ENCODE measurements at regions not wholly inside any gene's neighbourhood (a gene's known extent, or its start where the extent isn't known, plus 50 kb on each side); places are given as distances from the start of the nearest gene placed in this dataset.

DNA sequence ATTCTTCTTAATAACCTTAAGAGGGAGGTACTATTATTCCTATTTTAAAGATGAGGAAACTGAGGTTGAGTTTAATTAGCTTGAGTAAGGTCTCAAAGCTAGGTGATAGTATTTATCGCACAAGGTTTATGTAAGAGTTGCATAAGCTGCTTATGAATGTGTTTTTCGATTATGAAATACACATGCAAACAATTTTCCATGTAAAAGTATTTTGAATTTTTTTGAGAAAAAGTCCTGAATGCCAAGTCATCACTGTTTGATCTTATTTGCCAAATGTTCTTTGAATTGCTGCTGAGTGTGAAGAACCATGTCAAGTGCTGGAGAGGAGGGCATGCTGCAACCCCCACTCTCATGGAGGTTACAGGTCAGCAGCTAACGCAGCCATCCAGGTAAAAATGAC, 174.4 kb downstream of the CARTPT start:
- TF ChIP-seq CEBPB (IDR thresholded peaks at IDR 0.05) (no peak), EP300 (IDR thresholded peaks at IDR 0.05; ENCODE audit: borderline replicate concordance) (no peak), TCF12 (IDR thresholded peaks at IDR 0.05; ENCODE audit: low read depth) (no peak), EGR1 (IDR thresholded peaks at IDR 0.05) (no peak), TAF1 (IDR thresholded peaks at IDR 0.05; ENCODE audit: low read depth) (no peak), ZBTB7A (IDR thresholded peaks at IDR 0.05; ENCODE audit: low read depth) (no peak), YY1 (IDR thresholded peaks at IDR 0.05; ENCODE audit: low read depth) (no peak)
- TF ChIP-seq, protein P1, sequence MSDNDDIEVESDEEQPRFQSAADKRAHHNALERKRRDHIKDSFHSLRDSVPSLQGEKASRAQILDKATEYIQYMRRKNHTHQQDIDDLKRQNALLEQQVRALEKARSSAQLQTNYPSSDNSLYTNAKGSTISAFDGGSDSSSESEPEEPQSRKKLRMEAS (IDR thresholded peaks at IDR 0.05) = no peak
